Fibroblast of pulmonary artery (primary cell): ENCODE measurements at regions not wholly inside any gene's neighbourhood (a gene's known extent, or its start where the extent isn't known, plus 50 kb on each side); places are given as distances from the start of the nearest gene placed in this dataset.

ENCODE experiments used
- DNase-seq: peaks from one replicate; pipeline ENCODE4 v3.0.0-alpha.2; 2010; ENCODE audit warnings: low read depth
- H3K4me3 ChIP-seq: replicated peaks from 2 replicates; pipeline ENCODE4 v1.5.1; 2011; ENCODE audit warnings: low read depth, mild to moderate bottlenecking, control low read depth, low read length, moderate library complexity
- TF ChIP-seq, protein P1 (sequence below): IDR thresholded peaks from 2 replicates; pipeline ENCODE4 v1.5.1; 2011; ENCODE audit warnings: mild to moderate bottlenecking, control low read depth, low read length, inconsistent platforms; ENCODE audit errors: missing control alignments

- TF ChIP-seq, protein P1, sequence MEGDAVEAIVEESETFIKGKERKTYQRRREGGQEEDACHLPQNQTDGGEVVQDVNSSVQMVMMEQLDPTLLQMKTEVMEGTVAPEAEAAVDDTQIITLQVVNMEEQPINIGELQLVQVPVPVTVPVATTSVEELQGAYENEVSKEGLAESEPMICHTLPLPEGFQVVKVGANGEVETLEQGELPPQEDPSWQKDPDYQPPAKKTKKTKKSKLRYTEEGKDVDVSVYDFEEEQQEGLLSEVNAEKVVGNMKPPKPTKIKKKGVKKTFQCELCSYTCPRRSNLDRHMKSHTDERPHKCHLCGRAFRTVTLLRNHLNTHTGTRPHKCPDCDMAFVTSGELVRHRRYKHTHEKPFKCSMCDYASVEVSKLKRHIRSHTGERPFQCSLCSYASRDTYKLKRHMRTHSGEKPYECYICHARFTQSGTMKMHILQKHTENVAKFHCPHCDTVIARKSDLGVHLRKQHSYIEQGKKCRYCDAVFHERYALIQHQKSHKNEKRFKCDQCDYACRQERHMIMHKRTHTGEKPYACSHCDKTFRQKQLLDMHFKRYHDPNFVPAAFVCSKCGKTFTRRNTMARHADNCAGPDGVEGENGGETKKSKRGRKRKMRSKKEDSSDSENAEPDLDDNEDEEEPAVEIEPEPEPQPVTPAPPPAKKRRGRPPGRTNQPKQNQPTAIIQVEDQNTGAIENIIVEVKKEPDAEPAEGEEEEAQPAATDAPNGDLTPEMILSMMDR = no peak
- H3K4me3 ChIP-seq = no peak overlapping the region
- no peak for DNase-seq
Observed at GRCh38 chr14:98982986-98983385, 289.0 kb downstream of the BCL11B start.

- TF ChIP-seq, protein P1 = no peak
- no peak overlapping the region for H3K4me3 ChIP-seq
- DNase-seq = no peak
Observed at GRCh38 chr14:98984027-98984718, 287.8 kb downstream of the BCL11B start.

GRCh38 chr14:98984719-98985041 lies 287.3 kb downstream of the BCL11B start:
- TF ChIP-seq, protein P1 = no peak
- no peak for DNase-seq
- H3K4me3 ChIP-seq = no peak overlapping the region

- TF ChIP-seq, protein P1 = no peak
- H3K4me3 ChIP-seq = no peak overlapping the region
- no peak for DNase-seq
Observed at GRCh38 chr14:98993818-98994217, 278.2 kb downstream of the BCL11B start.

- H3K4me3 ChIP-seq = no peak overlapping the region
Observed at GRCh38 chr14:98994561-98994960, 277.4 kb downstream of the BCL11B start.

DNA sequence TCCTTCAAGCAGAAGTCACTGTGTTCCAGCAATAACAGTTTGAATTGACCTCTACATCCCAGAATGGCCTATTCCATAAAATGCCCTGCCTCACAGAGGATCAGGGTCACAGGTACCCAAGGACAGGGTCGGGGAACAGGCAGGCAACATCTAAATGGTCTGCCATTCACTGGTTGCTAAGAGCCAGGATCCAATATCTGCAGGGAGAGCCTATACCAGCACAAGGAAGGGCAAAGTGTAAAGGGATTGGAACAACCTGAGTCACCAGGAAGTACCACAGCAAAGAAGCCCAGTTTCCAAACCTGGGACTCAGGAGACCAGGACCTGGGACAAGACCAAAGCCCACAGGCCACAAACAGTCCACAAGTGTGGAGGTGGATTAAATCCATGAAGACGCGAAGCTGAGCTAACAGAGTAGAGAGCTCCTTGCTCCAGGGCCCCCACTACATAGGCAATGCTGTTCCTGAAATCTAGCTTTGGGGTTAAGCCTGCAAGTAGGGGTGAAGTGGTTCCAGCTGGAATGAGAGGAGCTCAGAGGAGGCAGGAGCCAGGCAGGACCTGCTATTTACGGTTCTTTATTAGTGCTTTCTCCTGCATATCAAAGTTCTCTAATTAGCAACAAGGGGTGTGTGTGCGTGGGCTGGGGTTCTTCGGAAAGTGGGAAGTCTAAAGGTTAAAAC lies 274.3 kb downstream of the BCL11B start:
- H3K4me3 ChIP-seq = no peak overlapping the region
- DNase-seq = no peak
- TF ChIP-seq, protein P1 = no peak

More at GRCh38 chr14:98994561-98994960, 277.4 kb downstream of the BCL11B start:
- TF ChIP-seq, protein P1 = no peak
- no peak for DNase-seq

DNA sequence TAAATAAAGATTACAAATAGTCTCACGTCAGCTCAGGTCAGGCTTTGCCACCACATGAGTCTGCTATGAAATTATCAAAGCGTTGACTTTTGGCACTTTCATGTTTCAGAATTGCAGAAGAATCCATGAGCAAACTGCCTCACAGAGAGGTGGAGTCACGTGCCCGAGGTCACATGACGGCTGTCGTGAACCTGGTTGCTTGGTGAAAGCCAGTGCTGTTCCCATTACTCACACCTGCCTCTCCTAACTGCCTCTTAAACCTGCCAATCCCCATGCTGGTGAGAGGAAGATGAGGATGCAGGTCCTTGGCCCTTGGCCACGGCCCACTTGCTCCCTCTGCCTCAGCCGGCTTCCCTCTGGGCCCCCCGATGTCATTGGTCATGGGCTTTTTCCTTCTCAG lies 272.7 kb downstream of the BCL11B start:
- no peak overlapping the region for H3K4me3 ChIP-seq
- TF ChIP-seq, protein P1 = no peak
- no peak for DNase-seq
